Large intestine (tissue), 3 donors: ENCODE measurements at regions not wholly inside any gene's neighbourhood (a gene's known extent, or its start where the extent isn't known, plus 50 kb on each side); places are given as distances from the start of the nearest gene placed in this dataset.
"Not testable (repeated sequence)": the region's sequence is repeated elsewhere in the genome, so short reads cannot be mapped to it uniquely, and the experiment has no call there.

Experiments
- DNase-seq, 2 donors: peaks; one replicate each; pipeline versions ENCODE4 v3.0.0 to v3.0.0-alpha.2; 2013
- H3K27ac ChIP-seq: one replicate; pipeline ENCODE4 v1.5.1; 2013; ENCODE audit warnings: low read length
- H3K27me3 ChIP-seq: 2 replicates; pipeline ENCODE4 v1.6.1; 2013; ENCODE audit warnings: low read length; ENCODE audit not compliant: control insufficient read depth, insufficient read depth
- H3K36me3 ChIP-seq: 2 replicates; pipeline ENCODE4 v1.6.1; 2013; ENCODE audit warnings: low read length; ENCODE audit not compliant: control insufficient read depth, insufficient read depth
- H3K4me1 ChIP-seq: one replicate; pipeline ENCODE4 v1.6.1; 2013; ENCODE audit warnings: low read length; ENCODE audit not compliant: control insufficient read depth, insufficient read depth
- H3K4me3 ChIP-seq: one replicate; pipeline ENCODE4 v1.5.1; 2013; ENCODE audit warnings: low read length
- H3K9me3 ChIP-seq: one replicate; pipeline ENCODE4 v1.6.1; 2013; ENCODE audit warnings: mild to moderate bottlenecking, low read depth, low read length, moderate library complexity; ENCODE audit not compliant: control insufficient read depth
- WGBS: methylation state at CpG from one replicate; pipeline ENCODE4 v1.1.5; 2013; ENCODE audit warnings: low lambda C conversion rate; ENCODE audit not compliant: insufficient coverage; 5-methylcytosine and 5-hydroxymethylcytosine counted together

DNA sequence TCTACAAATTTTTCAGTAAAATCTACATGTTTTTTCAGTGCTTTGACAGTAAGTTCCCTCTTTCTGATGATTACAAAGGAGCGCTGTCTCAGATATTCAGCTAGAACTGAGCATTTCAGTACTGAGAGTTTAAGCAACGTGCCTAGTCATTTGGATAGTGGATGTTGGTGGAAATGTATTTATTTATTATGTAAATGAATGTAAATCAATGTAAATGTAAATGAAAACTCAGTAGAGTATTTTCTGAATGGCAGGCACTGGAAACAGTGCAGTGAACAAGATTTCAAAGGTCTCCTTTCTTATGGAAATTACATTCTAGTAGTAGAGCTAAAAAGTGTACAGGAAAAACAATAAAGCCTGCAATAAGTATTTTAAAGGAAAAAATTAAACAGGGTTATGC, 370.2 kb upstream of the SPANXN4 start:
- H3K36me3 ChIP-seq: no peaks in the 10 kb centered on the region
- no peak overlapping the region for H3K4me3 ChIP-seq
- DNase-seq: no peak
- no peaks in the 10 kb centered on the region for H3K27me3 ChIP-seq
- H3K9me3 ChIP-seq: no peaks in the 10 kb centered on the region
- WGBS: no CpG with 5 or more reads among the region's 2 CpGs
- no peaks in the 10 kb centered on the region for H3K4me1 ChIP-seq
- H3K27ac ChIP-seq: no peak overlapping the region

- DNase-seq: no peak
- Histone ChIP-seq H3K27me3 (no peaks in the 10 kb centered on the region), H3K27ac (no peak overlapping the region), H3K9me3 (no peaks in the 10 kb centered on the region), H3K4me1 (no peaks in the 10 kb centered on the region), H3K36me3 (no peaks in the 10 kb centered on the region), H3K4me3 (no peak overlapping the region)
- WGBS: no CpG with 5 or more reads among the region's 2 CpGs
Measured at GRCh38 chrX:142637206-142637605, 388.5 kb upstream of the SPANXN4 start.

DNA sequence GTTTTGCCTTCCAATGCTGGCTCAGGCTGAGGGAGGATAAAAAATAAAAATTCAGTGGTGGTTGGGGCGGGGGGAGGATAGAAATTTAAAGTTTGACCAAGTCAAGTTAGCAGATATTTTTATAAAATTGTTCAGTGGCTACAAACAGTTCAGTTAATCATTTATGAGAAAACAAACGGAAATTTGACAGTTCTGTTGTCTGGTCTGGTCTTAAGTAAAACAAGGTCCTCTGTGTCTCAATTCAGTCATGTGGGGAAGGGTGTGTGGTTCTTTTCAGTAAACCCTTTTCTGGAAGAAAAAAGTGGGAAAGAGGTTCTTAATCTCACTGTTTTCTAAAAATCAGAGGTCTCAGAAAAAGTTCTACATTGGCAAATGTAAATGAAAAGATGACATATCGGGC, 409.1 kb upstream of the SPANXN4 start:
- no peak for DNase-seq
- Histone ChIP-seq H3K36me3 (no peaks in the 10 kb centered on the region), H3K4me1 (no peaks in the 10 kb centered on the region), H3K4me3 (no peak overlapping the region), H3K9me3 (no peaks in the 10 kb centered on the region), H3K27ac (no peak overlapping the region), H3K27me3 (no peaks in the 10 kb centered on the region)
- WGBS: no CpG with 5 or more reads among the region's 3 CpGs

- Histone ChIP-seq H3K27ac (no peak overlapping the region), H3K9me3 (no peaks in the 10 kb centered on the region), H3K27me3 (no peaks in the 10 kb centered on the region), H3K4me1 (no peaks in the 10 kb centered on the region), H3K4me3 (no peak overlapping the region), H3K36me3 (no peaks in the 10 kb centered on the region)
- DNase-seq: no peak
Measured at GRCh38 chrX:142613403-142613802, 408.3 kb upstream of the MAGEC2 start.

DNA sequence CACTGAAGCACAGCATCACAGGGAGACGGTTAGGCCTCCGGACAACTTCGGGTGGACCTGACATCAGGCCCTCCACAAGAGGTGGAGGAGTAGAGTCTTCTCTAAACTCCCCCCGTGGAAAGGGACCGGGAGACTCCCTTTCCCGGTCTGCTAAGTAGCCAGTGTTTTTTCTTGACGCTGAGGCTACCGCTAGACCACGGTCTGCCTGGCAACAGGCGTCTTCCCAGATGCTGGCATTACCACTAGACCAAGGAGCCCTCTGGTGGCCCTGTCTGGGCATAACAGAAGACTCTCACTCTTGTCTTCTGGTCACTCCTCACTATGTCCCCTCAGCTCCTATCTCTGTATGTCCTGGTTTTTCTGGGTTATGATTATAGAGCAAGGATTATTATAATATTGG, 401.5 kb upstream of the MAGEC2 start:
- DNase-seq, H3K4me3 ChIP-seq, H3K27ac ChIP-seq, H3K4me1 ChIP-seq, H3K9me3 ChIP-seq, H3K36me3 ChIP-seq, H3K27me3 ChIP-seq: not testable (repeated sequence)
- no CpG with 5 or more reads among the region's 10 CpGs for WGBS

DNA sequence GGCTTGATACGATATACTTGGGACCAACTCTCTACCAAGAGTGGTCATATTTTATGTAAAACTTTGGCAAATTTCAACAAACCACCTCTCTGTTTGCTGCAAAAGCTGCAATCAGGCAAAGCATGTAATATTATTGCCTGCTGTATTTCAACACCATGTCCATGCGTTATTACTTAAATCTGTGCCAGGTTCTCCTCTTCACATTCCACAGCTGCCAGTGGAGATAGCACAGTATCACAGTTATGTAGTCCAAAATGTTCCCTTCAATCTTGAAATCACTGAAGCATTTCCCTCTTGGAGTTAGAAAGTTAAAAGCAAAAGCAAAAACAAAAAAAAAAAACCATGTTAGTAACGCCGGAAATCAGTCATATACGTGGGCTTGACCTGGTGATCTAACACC, 396.7 kb upstream of the MAGEC2 start:
- Histone ChIP-seq H3K4me3 (no peak overlapping the region), H3K36me3 (no peaks in the 10 kb centered on the region), H3K4me1 (no peaks in the 10 kb centered on the region), H3K9me3 (no peaks in the 10 kb centered on the region), H3K27me3 (no peaks in the 10 kb centered on the region), H3K27ac (no peak overlapping the region)
- no peak for DNase-seq
- WGBS: no CpG with 5 or more reads among the region's 5 CpGs

DNA sequence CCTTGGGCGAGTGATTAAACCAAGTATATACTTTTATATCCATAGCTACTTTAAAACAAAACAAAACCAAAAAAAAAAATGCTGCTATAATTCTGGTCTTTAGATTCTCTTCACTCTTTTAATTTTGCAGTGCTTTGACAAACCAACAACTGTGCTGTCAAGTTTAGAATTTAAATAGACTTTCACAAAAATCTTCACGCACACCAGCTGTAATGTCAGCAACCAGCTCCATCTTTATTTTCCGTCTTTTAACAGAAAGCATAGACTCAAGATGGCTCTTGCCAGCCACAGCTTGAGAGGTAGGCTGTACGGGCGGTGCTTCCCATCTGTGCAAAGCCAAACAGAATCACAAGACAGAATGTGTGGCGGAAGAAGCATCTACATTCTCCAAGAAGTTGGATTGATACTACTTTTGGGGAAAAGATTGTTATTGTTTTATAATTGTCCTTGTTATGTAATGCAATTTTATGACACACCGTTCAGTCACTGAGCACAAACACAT, 388.3 kb upstream of the MAGEC2 start:
- no peak for DNase-seq
- Histone ChIP-seq H3K36me3 (no peaks in the 10 kb centered on the region), H3K27ac (no peak overlapping the region), H3K4me3 (no peak overlapping the region), H3K9me3 (no peaks in the 10 kb centered on the region), H3K27me3 (no peaks in the 10 kb centered on the region), H3K4me1 (no peaks in the 10 kb centered on the region)
- WGBS: no CpG with 5 or more reads among the region's 7 CpGs

DNA sequence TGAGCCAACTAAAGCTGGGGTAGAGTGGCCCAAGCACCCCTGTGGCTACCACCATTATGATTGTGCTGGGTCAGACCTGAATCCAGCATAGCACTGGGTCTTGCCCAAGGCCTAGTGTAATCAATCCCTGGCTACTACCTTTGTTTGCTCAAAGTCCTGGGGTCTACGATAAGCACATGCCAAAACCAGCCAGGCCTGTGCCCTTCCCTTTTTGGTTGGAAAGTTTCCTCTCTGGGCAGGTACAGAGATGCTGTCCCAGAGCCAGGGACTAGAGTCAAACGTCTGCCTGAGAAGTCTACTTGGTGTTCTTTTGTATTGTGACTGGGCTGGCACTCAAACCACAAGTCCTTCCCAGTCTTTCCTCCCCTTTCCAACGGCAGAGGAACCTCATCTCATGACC, 371.5 kb upstream of the MAGEC2 start:
- no peak for DNase-seq
- Histone ChIP-seq H3K36me3 (no peaks in the 10 kb centered on the region), H3K4me3 (no peak overlapping the region), H3K4me1 (no peaks in the 10 kb centered on the region), H3K27me3 (no peaks in the 10 kb centered on the region), H3K27ac (no peak overlapping the region), H3K9me3 (no peaks in the 10 kb centered on the region)
- WGBS: no CpG with 5 or more reads among the region's 3 CpGs

DNA sequence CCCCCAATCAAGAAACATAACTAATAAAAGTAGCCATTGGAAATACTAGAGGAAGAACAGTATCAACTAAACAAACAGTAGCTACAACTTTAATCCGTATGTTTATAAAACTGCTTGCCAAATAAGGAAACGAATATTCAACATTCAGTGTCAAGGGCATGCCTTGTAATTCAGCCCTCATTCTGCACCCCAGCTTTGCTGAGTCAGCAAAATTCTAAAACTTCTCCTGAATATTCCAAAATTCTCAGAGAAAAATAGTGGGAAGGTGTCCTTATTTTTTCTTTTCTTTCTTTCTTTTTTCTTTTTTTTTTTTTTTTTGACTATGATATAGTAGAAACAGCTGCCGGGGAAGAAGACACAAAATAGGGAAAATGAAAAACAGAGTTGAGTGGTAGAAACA, 344.8 kb upstream of the MAGEC2 start:
- no peak for DNase-seq
- Histone ChIP-seq H3K27me3 (no peaks in the 10 kb centered on the region), H3K36me3 (no peaks in the 10 kb centered on the region), H3K4me1 (no peaks in the 10 kb centered on the region), H3K27ac (no peak overlapping the region), H3K4me3 (no peak overlapping the region), H3K9me3 (no peaks in the 10 kb centered on the region)
- 60% methylated on average over 1 of the region's 3 CpGs for WGBS

GRCh38 chrX:142505839-142506238, 300.7 kb upstream of the MAGEC2 start:
- Histone ChIP-seq H3K36me3 (no peaks in the 10 kb centered on the region), H3K4me1 (no peaks in the 10 kb centered on the region), H3K27me3 (no peaks in the 10 kb centered on the region), H3K9me3 (no peaks in the 10 kb centered on the region), H3K4me3 (no peak overlapping the region), H3K27ac (no peak overlapping the region)
- no peak for DNase-seq
- no CpG with 5 or more reads among the region's 3 CpGs for WGBS

GRCh38 chrX:142503967-142504643, 299.0 kb upstream of the MAGEC2 start:
- no peaks in the 10 kb centered on the region for H3K4me1 ChIP-seq
- no peaks in the 10 kb centered on the region for H3K9me3 ChIP-seq
- H3K36me3 ChIP-seq: no peaks in the 10 kb centered on the region
- no peak overlapping the region for H3K27ac ChIP-seq
- no peaks in the 10 kb centered on the region for H3K27me3 ChIP-seq
- no CpG with 5 or more reads among the region's 5 CpGs for WGBS
- H3K4me3 ChIP-seq: no peak overlapping the region
- no peak for DNase-seq
